Glomerular visceral epithelial cell (primary cell): ENCODE measurements at regions not wholly inside any gene's neighbourhood (a gene's known extent, or its start where the extent isn't known, plus 50 kb on each side); places are given as distances from the start of the nearest gene placed in this dataset.
"Not testable (repeated sequence)": the region's sequence is repeated elsewhere in the genome, so short reads cannot be mapped to it uniquely, and the experiment has no call there.

Experiments
- DNase-seq: peaks from one replicate; pipeline ENCODE4 v3.0.0-alpha.2; 2016; ENCODE audit errors: extremely low spot score

DNA sequence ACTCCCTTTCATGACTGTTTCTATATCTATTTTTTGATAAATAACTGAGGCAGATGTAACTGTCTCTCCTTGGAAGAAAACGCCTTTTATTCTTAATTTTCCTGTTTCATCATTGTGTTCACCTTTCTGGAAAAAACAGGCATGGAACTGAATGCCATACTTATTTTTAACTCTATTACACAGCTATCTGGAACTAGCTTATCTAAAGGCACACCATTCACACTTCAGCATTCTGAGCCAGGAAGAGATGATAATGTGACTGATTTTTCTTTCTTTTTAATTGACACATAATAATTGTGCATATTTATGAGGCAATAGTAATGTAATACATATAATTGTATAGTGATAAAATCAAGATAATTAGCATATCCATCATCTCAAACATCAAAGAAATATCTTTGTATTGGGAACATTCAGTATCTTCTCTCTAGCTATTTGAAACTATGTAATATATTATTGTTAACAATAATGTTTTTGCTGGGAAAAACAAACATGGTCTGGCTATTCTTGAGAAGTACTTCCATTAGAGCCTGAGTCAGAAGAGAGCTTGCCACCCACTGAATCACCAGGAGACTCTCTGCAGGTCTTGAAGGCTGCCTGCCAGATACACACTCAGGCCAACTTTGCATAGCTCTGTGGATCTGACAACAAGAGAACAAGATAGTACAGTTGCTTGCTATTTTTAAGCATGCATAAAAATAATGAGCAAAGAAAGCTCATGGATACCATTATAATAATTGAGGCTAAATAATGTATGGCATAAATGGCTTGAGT is 501.0 kb upstream of the EDIL3 start:
- DNase-seq = peak; percentile 12

DNA sequence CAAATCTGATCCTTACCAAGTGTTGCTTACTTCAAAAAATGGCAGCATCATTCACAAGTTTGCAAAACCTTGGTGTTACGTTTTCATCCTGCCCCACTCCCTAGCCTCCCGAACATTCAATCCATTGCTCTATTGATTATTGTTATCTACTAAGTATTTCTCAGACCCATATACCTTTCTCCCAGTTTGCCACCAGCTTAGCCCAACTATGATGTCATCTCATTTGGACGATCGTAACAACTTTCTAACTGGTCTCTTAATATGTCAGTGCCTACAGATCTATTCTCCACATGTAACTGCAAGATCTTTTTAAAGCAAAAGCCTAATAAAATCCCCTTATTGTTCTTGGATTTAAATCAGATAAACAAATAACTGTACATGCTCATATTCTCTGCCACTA is 497.1 kb upstream of the EDIL3 start:
- no peak for DNase-seq

DNA sequence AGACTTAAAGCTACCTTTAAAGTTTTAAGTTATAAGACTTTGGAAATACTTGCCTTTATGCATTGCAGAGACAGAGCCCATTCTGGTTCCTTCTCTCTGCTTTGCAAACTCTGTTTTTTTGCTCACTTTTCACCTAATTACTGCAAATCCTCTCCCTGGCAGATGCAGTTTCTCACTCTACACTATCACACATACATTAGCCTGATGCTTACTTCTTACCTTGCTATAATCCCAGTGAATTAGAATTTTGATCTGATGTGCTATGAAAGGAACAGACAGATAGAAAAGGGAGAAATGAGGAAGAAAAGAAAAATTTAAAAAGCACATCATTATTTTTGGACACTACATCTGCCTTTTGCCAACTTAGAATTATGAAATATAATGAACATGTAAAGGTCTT is 489.5 kb upstream of the EDIL3 start:
- DNase-seq = no peak

DNA sequence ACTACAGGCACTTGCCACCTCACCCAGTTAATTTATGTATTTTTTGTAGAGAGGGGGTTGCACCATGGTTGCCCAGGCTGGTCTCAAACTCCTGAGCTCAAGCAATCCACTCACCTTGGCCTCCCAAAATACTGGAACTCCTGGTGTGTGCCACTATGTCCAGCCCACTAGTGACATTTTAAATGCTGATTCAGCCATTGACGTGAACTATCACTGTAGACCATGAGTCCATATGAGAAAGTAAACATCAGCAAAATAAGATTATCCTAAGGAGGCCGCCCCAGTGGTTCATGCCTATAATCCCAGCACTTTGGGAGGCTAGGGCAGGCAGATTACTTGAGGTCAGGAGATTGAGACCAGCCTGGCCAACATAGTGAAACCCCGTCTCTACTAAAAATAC is 488.1 kb upstream of the EDIL3 start:
- no peak for DNase-seq

DNA sequence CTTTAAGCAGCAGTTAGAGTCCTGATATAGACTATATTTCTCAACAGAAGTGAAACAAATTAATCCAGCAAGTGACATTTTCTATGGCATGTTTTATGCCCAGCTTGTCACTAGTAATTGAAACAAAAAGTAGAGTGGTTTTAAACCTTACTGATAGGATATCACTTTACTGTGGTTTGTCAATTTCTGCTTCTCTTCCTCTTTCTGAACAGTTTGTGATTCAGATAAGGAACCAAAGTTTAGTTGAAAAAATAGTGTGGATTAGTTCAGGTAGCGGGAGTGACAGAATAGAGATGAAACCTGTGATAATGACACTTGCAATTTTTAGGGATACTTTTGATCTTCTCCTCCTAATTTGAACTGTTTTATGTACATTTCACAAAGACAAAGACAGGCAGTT is 485.7 kb upstream of the EDIL3 start:
- no peak for DNase-seq

DNA sequence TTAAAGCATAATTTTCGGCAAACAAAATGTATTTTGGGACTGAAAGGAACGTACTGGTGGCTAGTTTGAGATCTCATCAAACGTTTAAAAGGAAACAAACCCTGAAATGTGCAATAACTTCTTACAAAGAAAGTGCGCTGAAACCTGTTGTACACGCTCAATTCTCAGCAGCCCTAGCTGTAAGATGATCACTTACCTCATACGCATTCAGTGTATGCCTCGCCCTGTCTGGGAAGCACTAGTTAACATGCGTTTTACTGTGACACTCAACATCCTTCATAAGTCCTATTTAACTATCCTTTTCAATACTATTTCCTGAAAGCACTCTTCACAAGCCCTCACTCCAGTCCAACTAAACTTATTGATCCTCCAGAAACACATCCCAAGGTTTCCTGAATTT is 485.0 kb upstream of the EDIL3 start:
- DNase-seq = no peak

DNA sequence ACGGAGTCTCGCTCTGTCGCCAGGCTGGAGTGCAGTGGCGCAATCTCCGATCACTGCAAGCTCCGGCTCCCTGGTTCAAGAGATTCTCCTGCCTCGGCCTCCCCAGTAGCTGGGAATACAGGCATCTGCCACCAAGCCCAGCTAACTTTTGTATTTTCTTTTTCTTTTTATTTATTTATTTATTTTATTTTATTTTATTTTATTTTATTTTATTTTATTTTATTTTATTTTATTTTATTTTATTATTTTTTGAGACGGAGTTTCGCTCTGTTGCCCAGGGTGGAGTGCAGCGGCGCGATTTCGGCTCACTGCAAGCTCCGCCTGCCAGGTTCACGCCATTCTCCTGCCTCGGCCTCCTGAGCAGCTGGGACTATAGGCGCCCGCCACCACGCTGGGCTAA is 479.3 kb upstream of the EDIL3 start:
- DNase-seq = not testable (repeated sequence)

DNA sequence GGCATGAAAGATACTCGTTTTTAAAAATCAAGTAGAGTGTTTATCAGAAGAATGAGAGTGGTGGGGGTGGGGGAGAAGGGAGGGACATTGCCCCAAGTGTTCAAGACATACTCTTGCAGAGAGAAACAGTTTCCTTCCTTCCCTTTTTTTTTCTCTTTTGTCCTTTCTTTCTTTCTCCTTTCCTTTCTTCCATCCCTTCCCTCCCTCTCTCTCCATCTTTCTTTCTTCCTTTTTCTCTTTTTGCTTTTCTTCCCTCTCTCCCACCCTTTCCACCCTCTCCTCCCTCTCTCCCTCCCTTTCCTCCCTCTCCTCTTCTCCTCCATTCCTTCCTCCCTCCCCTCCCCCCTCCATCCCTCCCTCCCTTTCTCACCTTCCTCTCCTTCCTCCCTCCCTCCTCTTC is 478.3 kb upstream of the EDIL3 start:
- no peak for DNase-seq

DNA sequence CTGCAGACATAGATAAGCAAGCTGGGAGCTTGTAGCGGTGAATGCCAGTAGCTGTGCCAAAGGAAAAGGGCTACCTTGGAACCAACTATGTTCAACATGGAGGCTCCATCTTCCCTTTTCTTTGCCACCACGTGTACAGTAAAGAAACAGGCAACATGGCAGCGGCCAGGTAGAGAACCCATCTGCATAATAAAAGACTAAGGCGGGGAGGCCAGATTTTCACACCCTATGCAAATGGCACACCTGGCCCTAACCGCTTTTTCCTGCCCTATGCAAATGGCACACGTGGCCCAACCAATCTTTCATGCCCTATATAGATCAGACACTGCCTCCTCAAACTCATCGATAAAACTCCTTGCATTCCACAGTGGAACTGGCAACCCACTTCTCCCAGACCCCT is 477.5 kb upstream of the EDIL3 start:
- no peak for DNase-seq

DNA sequence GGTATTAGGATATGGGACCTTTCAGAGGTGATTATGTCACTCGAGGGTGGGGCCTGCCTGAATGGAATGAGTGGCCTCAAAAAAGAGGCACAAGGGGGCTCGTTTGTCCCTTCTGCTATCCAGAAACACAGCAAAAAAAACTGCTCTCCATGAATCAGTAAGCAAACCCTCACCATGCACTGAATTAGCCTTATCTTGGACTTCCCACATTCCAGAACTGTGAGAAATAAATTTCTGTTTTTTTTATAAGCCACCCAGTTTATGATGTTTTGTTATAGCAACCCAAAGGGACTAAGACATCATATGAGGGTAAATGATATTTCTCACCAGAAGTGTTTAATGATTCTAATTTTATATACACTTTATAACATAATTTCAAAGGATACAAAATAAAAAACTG is 476.6 kb upstream of the EDIL3 start:
- DNase-seq = no peak

DNA sequence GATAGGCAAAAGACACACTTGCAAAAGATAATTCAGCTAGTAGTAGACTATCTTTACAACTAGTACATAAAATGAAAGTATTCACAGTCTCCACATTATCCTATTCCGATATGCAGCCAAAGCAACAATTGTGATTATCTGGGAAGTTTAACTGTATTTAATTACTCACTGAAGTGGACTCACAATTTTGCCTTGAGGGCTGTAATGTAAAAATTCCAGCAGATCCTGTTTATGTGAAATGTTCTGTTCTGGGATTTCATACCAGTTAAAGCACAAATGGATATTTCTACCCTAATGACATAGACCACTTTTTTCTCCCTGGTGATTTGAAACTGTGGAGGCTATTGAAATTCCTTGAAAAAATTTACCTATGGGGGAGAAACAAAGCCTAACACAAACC is 474.4 kb upstream of the EDIL3 start:
- no peak for DNase-seq

DNA sequence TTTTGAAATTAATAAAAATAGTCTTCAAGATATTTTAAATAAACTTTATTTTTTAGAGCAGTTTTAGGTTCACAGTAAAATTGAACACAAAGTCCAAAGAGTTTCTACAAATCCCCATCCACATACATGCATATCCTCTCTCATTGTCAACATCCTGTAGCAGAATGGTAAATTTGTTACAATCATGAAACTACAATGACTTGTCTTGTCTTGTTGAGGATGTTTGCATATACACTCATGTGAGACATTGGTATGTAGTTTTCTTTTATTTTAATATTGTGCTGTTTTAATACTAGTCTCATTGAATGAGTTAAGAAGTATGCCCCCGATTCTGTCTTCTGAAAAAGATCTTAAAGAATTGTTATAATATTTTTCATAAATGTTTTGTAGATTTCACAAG is 447.0 kb upstream of the EDIL3 start:
- no peak for DNase-seq

DNA sequence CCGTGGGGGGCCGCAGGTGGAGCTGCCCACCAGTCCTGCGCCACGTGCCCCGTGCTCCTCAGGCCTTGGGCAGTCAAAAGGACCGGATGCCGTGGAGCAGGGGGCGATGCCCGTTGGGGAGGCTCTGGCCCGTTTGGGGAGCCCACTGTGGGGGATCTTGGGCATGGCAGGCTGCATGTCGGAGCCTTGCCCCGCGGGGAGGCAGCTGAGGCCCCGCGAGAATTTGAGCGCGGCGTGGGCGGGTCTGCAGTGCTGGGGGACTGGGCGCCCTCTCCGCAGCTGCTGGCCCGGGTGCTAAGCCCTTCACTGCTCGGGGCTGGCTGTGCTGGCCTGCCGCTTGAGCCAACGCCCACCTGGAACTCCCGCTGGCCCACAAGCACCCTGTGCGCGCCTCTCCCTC is 445.6 kb upstream of the EDIL3 start:
- no peak for DNase-seq

DNA sequence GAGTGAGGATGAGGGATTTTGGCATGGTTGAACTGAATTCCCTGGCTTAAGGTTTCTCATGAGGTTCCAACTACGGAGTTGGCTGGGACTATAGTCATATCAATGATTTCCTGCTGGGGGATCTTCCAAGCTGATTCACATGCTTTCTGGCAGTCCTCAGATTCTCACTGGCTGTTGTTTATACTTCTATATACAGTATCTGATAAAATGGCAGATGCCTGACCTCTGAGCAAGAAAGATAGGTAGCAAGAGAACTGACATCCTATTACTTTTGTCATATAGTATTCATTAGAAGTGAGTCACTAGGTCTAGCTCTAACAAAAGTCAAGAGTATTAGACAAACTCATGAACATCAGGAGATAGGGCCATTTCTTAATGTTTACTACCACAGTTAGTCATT is 440.9 kb upstream of the EDIL3 start:
- DNase-seq = no peak

DNA sequence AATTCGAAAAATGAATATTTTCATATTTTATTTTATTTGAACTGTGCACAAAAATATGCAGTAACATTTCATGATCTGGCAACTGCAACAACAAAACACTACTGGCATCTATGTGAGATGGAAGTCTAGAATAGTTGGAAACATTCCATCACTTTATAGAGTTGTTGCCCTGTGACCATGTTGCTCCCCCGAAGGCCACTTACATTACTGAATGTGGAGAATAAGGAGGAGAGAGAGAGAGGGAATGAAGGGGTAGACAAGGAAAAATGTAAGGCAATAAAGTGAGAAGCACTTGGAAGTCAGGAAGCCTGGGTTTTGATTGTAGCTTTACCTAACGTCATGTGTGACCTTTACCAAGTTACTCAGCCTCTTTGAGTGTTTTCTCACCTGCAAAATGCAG is 437.2 kb upstream of the EDIL3 start:
- DNase-seq = no peak

DNA sequence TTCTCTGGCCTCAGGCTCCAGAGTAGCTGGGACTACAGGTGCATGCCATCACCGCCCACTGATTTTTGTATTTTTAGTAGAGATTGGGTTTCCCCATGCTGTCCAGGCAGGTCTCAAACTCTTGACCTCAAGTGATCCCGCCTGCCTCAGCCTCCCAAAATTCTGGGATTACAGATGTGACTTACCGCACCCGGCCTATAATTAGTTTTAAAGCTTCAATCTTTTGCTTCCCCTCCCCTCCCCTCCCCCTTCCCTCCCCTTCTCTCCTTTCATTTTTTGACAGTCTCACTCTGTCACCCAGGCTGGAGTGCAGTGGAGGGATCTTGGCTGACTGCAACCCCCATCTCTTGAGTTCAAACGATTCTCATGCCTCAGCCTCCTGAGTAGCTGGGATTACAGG is 433.3 kb upstream of the EDIL3 start:
- no peak for DNase-seq

DNA sequence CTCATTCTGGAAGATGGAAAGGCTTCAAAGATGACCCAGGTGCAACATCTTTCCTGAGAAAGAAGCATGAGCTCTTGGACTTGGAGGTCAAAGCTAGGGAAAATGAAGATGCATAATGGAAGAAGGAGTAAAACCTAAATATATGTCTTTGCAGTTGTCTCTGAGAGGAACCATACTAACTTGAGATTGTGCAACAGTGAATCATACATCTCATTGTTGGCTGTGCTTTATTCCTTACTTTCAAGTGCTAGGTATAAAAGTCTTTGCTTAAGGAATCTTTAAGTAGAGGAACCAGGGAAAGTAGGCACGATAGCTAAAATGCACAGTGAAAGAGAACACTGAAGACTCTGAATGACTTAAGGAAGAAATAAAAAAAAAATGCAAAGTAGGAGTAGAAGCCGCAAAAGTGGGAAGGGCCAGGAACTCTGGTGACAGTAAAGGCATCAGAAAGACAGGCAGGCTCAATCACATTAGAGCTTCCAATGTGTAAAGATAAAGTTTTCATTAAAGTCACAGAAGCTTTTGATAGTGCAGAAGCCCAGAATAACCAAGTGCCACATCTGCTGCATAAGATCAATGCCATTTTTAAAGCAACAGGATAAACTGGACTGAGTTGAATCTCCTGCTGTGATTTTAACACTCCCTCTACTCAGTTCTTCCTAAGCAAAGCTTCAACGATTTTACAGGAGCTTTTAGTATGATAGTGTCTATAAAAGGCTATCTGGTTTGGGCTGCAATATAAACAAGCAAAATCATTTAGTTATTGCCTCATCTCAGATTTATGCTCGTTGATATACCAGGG is 432.3 kb upstream of the EDIL3 start:
- no peak for DNase-seq

DNA sequence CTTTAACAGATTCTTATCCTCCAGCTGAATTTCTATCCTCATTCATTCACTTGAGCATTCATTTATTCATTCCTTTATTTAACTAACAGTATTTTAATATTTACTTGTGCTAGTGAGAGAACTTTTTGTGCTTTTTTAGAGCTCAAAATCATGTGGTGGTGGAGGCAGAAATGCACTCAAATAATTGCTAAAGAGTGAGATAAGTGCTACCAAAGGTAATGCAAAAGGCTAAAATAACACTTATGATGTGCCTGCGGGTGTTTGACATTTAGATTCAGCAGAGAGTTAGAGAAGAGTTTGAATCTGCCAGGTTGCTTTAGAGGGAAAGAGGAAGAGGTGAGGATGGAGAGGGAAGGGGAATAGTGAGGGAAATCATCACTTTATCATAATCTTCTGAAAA is 431.5 kb upstream of the EDIL3 start:
- DNase-seq = no peak

DNA sequence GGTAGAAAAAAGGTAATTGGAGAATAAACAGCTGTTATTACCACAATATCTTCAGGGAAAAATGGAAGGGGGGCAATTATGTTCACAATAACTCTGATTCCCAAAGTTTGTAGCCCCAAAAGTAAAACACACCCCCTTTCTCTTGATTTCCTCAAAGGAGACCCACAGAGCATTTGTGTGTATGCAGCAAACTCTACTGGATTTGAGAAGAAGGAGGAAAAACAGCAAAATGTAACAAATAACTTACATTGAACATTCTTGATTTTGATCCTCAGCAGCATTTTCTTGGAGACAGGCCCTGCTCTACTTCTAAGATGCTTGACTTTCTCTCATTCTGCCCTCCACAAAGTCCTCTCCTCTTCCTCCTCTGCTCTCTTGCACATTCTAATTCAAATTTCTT is 420.8 kb upstream of the EDIL3 start:
- no peak for DNase-seq

DNA sequence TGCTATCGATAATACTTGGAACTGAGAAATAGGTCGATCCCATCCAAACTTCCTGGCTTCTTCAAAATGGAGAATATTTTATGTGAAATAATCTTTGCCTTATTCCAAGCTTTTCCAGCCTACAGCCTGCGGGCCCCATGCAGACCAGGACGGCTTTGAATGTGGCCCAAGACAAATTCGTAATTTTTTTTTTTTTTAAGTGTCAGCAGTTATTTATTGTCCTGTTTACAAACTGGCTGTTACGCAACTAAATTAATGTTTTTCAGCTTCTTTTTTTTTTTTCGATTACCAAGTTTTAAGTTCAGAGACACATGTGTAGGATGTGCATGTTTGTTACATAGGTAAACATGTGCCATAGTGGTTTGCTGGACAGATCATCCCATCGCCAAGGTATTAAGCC is 411.7 kb upstream of the EDIL3 start:
- no peak for DNase-seq

DNA sequence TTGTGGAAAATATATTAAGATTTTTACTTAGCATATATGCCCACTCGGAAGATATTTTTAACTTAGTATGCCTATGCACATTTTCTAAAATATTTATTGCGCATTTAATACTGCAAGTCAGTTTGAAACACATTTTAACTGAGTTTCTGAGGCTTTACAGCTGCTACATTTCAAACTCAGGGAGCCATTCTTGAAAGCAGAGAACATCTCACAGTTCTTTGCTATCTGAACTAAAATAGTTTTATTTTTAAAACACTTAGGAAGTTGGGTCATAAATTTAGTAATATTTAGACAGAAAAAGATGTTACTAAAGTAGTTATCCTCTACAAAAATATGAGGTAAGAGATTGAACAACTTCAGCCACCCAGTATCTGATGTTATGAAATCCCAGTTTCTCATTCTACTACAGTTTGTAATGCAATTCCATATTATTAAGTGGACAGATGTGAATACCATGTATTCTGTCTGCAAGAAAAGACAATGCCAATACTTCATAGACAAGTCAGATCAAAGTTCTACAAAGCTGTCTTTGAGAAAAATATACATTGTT is 409.9 kb upstream of the EDIL3 start:
- DNase-seq = no peak

DNA sequence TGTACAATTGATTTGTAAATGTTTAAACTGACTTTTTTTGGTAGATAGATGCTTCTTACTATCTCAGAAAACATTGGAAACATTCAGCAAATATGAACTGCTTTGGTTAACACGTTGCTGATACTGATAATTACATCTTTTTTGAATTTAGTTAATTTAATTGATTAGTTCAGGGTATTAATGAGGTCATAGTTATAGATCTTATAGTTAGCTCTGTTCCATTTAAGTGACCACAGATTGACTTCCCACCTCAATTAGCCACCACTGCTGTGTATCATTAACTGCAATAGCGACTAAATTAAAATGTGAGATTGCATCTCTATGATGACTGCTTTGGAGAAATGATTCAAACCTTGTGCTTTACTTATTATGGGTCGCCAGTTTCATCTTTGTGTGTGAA is 407.1 kb upstream of the EDIL3 start:
- DNase-seq = no peak

DNA sequence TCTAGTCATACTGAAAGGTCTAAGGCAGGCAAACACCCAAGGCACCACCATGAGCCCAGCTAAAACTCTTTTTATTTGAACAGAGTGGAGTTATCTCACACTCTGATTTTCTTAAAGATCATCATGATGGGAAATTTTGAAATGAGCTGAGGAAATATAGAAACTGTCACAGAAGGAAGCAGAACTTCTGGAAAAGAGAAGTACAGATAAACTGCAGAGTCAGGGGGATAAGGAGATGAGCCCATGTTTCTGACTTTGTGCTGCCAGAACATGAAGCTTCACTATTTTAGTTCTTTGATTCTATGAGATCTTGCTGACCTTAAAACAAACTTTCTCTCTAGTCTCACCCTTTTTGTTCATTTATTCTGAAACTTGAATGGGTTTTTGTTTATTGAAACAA is 406.5 kb upstream of the EDIL3 start:
- no peak for DNase-seq
